Breast epithelium (tissue), 4 donors: ENCODE measurements at regions not wholly inside any gene's neighbourhood (a gene's known extent, or its start where the extent isn't known, plus 50 kb on each side); places are given as distances from the start of the nearest gene placed in this dataset.

Experiments used
- DNase-seq, 2 donors: peaks; one replicate each; pipeline ENCODE4 v3.0.0-alpha.2; 2019; ENCODE audit warnings: low spot score in 2 of 2
- H3K27ac ChIP-seq, 2 donors: fragments of 200-600 bp; sonication (generic) in 1 of 2; one replicate each; pipeline ENCODE4 v1.5.1; 2016 to 2019; ENCODE audit warnings: mild to moderate bottlenecking in 1 of 2
- H3K27me3 ChIP-seq, 2 donors: fragments of 200-600 bp; sonication (generic) in 1 of 2; one replicate each; pipeline versions ENCODE4 v1.5.1 to v1.6.0; 2017 to 2019; ENCODE audit warnings: control low read depth in 1 of 2, mild to moderate bottlenecking in 1 of 2
- H3K36me3 ChIP-seq: fragments of 200-600 bp; one replicate; pipeline ENCODE4 v1.5.1; 2019
- H3K4me1 ChIP-seq, 2 donors: fragments of 200-600 bp; sonication (generic); one replicate each; pipeline ENCODE4 v1.5.1; 2016 to 2019; ENCODE audit warnings: control low read depth in 1 of 2
- H3K4me3 ChIP-seq, 3 donors: fragments of 200-600 bp; sonication (generic); 1 replicate in 2 of 3; 2 replicates in 1 of 3; pipeline ENCODE4 v1.5.1; 2016 to 2019; ENCODE audit warnings: mild to moderate bottlenecking in 3 of 3, moderate library complexity in 2 of 3
- H3K9me3 ChIP-seq, 2 donors: fragments of 200-600 bp; sonication (generic) in 1 of 2; one replicate each; pipeline ENCODE4 v1.5.1; 2016 to 2019; ENCODE audit warnings: control low read depth in 1 of 2
- CTCF ChIP-seq, 3 donors: fragments of 450-650 bp; IDR thresholded peaks; one replicate each; pipeline ENCODE4 v1.5.1; 2016 to 2017; ENCODE audit warnings: antibody characterized with exemption in 3 of 3, mild to moderate bottlenecking in 3 of 3, moderate library complexity in 3 of 3
- POLR2A ChIP-seq: fragments of 450-650 bp; IDR thresholded peaks from one replicate; pipeline ENCODE4 v1.6.1; 2016; ENCODE audit warnings: antibody characterized with exemption, mild to moderate bottlenecking, moderate library complexity
- POLR2AphosphoS5 ChIP-seq, 3 donors: sonication (generic); formaldehyde crosslinking; IDR thresholded peaks; one replicate each; pipeline ENCODE4 v1.6.1; 2017; ENCODE audit warnings: antibody characterized with exemption in 3 of 3
- intact Hi-C: fragments of 100-400 bp; cut with DNase I; formaldehyde crosslinking; loops from one replicate; pipeline ENCODE4 v1.15.1; 2023; ENCODE audit warnings: low total_unique reads

- no peak for TF ChIP-seq POLR2AphosphoS5 (IDR thresholded peaks at IDR 0.05)
- no peaks in the 10 kb centered on the region for H3K4me1 ChIP-seq
- intact Hi-C loops, result no loop called here
- DNase-seq, result no peak
- no peaks in the 10 kb centered on the region for H3K36me3 ChIP-seq
- H3K27ac ChIP-seq, result no peak overlapping the region
- H3K4me3 ChIP-seq, result no peak overlapping the region
- H3K27me3 ChIP-seq, result no peaks in the 10 kb centered on the region
- no peaks in the 10 kb centered on the region for H3K9me3 ChIP-seq
Measured at GRCh38 chr4:175309041-175309440, 390.9 kb downstream of the ADAM29 start.

GRCh38 chr4:175325230-175325629 is 407.1 kb downstream of the ADAM29 start:
- Histone ChIP-seq H3K27me3 (no peaks in the 10 kb centered on the region), H3K4me1 (no peaks in the 10 kb centered on the region), H3K27ac (no peak overlapping the region), H3K4me3 (no peak overlapping the region), H3K36me3 (no peaks in the 10 kb centered on the region), H3K9me3 (no peaks in the 10 kb centered on the region)
- no peak for DNase-seq
- TF ChIP-seq CTCF (IDR thresholded peaks at IDR 0.05) (no peak), POLR2AphosphoS5 (IDR thresholded peaks at IDR 0.05) (no peak), POLR2A (no peak)
- intact Hi-C loops, result no loop called here

- no peak overlapping the region for H3K27ac ChIP-seq
- H3K4me3 ChIP-seq, result no peak overlapping the region
- H3K27me3 ChIP-seq, result no peaks in the 10 kb centered on the region
- TF ChIP-seq POLR2A (no peak), CTCF (IDR thresholded peaks at IDR 0.05) (no peak), POLR2AphosphoS5 (IDR thresholded peaks at IDR 0.05) (no peak)
- no peak for DNase-seq
- intact Hi-C loops, result no loop called here
- no peaks in the 10 kb centered on the region for H3K36me3 ChIP-seq
- H3K9me3 ChIP-seq, result no peaks in the 10 kb centered on the region
- H3K4me1 ChIP-seq, result no peaks in the 10 kb centered on the region
Measured at GRCh38 chr4:175326796-175327195, 408.6 kb downstream of the ADAM29 start.

GRCh38 chr4:175330236-175330635 is 412.1 kb downstream of the ADAM29 start:
- no peak for TF ChIP-seq POLR2A
- no peak for TF ChIP-seq POLR2AphosphoS5 (IDR thresholded peaks at IDR 0.05)
- TF ChIP-seq CTCF (IDR thresholded peaks at IDR 0.05), result no peak
- Histone ChIP-seq H3K27ac (no peak overlapping the region), H3K36me3 (no peaks in the 10 kb centered on the region), H3K4me1 (no peaks in the 10 kb centered on the region), H3K9me3 (no peaks in the 10 kb centered on the region), H3K4me3 (no peak overlapping the region), H3K27me3 (no peaks in the 10 kb centered on the region)
- no peak for DNase-seq
- intact Hi-C loops, result no loop called here

- H3K27me3 ChIP-seq, result no peaks in the 10 kb centered on the region
Measured at GRCh38 chr4:175330652-175331051, 412.5 kb downstream of the ADAM29 start.

More at GRCh38 chr4:175330652-175331051, 412.5 kb downstream of the ADAM29 start:
- H3K27ac ChIP-seq, result no peak overlapping the region
- H3K36me3 ChIP-seq, result no peaks in the 10 kb centered on the region
- no peak overlapping the region for H3K4me3 ChIP-seq
- no peak for TF ChIP-seq POLR2AphosphoS5 (IDR thresholded peaks at IDR 0.05)
- no peak for TF ChIP-seq CTCF (IDR thresholded peaks at IDR 0.05)
- no peak for TF ChIP-seq POLR2A
- DNase-seq, result no peak
- H3K4me1 ChIP-seq, result no peaks in the 10 kb centered on the region
- intact Hi-C loops, result no loop called here
- H3K9me3 ChIP-seq, result no peaks in the 10 kb centered on the region
